PC-3 (cell line): ENCODE measurements at regions not wholly inside any gene's neighbourhood (a gene's known extent, or its start where the extent isn't known, plus 50 kb on each side); places are given as distances from the start of the nearest gene placed in this dataset.
"Not testable (repeated sequence)": the region's sequence is repeated elsewhere in the genome, so short reads cannot be mapped to it uniquely, and the experiment has no call there.

Source experiments
- CTCF ChIP-seq: fragments of 300-600 bp; sonication (generic); conservative IDR thresholded peaks from 2 replicates; pipeline ENCODE4 v1.5.1; 2017; ENCODE audit warnings: antibody characterized with exemption, low read depth, mild to moderate bottlenecking, low read length
- EZH2 ChIP-seq: fragments of 300-600 bp; sonication (generic); IDR thresholded peaks from one replicate; pipeline ENCODE4 v1.6.1; 2017; ENCODE audit warnings: antibody characterized with exemption, mild to moderate bottlenecking, low read length; ENCODE audit not compliant: unreplicated experiment
- EZH2phosphoT487 ChIP-seq: fragments of 300-600 bp; sonication (generic); IDR thresholded peaks from 2 replicates; pipeline ENCODE4 v1.6.1; 2018; ENCODE audit warnings: mild to moderate bottlenecking, antibody characterized with exemption, low read length, borderline replicate concordance

DNA sequence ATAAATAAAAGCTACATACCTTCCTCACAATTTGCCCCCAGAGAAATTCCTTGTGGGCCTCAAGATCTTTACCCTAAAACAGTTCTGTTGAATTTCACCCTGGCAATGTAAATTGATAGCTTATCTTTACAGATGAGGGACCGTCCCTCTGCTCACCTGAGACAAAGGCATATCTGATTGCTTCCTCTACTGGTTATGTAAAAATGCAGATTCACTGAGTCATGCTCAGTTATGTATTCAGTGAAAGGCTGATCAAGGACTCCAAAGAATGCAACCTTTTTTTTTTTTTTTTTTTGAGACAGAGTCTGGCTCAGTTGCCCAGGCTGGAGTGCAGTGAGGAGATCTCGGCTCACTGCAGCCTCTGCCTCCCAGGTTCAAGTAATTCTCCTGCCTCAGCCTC lies 64.2 kb upstream of the KMT2C start:
- TF ChIP-seq EZH2, CTCF, EZH2phosphoT487: not testable (repeated sequence)
